Trophoblast cell (in vitro differentiated cells and primary cell): ENCODE measurements at regions not wholly inside any gene's neighbourhood (a gene's known extent, or its start where the extent isn't known, plus 50 kb on each side); places are given as distances from the start of the nearest gene placed in this dataset.

ENCODE experiments used
- DNase-seq, 2 donors: peaks; one replicate each; pipeline ENCODE4 v3.0.0-alpha.2; 2016
- H2AFZ ChIP-seq: 2 replicates; pipeline ENCODE4 v1.6.1; 2013; ENCODE audit warnings: low read length, moderate library complexity, mild to moderate bottlenecking; ENCODE audit not compliant: insufficient read depth, poor library complexity
- H2AK5ac ChIP-seq: 2 replicates; pipeline ENCODE4 v1.6.1; 2013; ENCODE audit warnings: mild to moderate bottlenecking, low read length
- H2BK120ac ChIP-seq: 2 replicates; pipeline ENCODE4 v1.6.1; 2013; ENCODE audit warnings: low read length, mild to moderate bottlenecking, moderate library complexity; ENCODE audit not compliant: insufficient read depth, poor library complexity
- H2BK12ac ChIP-seq: 2 replicates; pipeline ENCODE4 v1.6.1; 2013; ENCODE audit warnings: mild to moderate bottlenecking, low read length, moderate library complexity
- H2BK5ac ChIP-seq: 2 replicates; pipeline ENCODE4 v1.6.1; 2013; ENCODE audit warnings: low read length, low read depth, moderate library complexity, mild to moderate bottlenecking; ENCODE audit not compliant: poor library complexity
- H3K14ac ChIP-seq: 2 replicates; pipeline ENCODE4 v1.6.1; 2013; ENCODE audit warnings: mild to moderate bottlenecking, low read length
- H3K18ac ChIP-seq: 2 replicates; pipeline ENCODE4 v1.6.1; 2013; ENCODE audit warnings: mild to moderate bottlenecking, low read length
- H3K23ac ChIP-seq: 2 replicates; pipeline ENCODE4 v1.6.1; 2013; ENCODE audit warnings: low read length
- H3K27ac ChIP-seq: 2 replicates; pipeline ENCODE4 v1.5.1; 2013; ENCODE audit warnings: low read depth, mild to moderate bottlenecking, inconsistent platforms, low read length, moderate library complexity
- H3K27me3 ChIP-seq: 2 replicates; pipeline ENCODE4 v1.6.1; 2013; ENCODE audit warnings: inconsistent platforms, mild to moderate bottlenecking, low read length, moderate library complexity; ENCODE audit not compliant: insufficient read depth
- H3K36me3 ChIP-seq, 2 experiments: 1 replicate in 1 of 2; 2 replicates in 1 of 2; pipeline ENCODE4 v1.6.1; 2013; ENCODE audit warnings: low read length in 2 of 2, mild to moderate bottlenecking in 2 of 2, moderate library complexity in 1 of 2; ENCODE audit not compliant: insufficient read depth in 2 of 2, control insufficient read depth in 1 of 2
- H3K4ac ChIP-seq: 2 replicates; pipeline ENCODE4 v1.6.1; 2013; ENCODE audit warnings: low read depth, mild to moderate bottlenecking, low read length, moderate library complexity
- H3K4me1 ChIP-seq, 2 experiments: 1 replicate in 1 of 2; 2 replicates in 1 of 2; pipeline ENCODE4 v1.6.1; 2013; ENCODE audit warnings: low read length in 2 of 2, mild to moderate bottlenecking in 2 of 2, moderate library complexity in 1 of 2; ENCODE audit not compliant: insufficient read depth in 2 of 2, control insufficient read depth in 1 of 2
- H3K4me2 ChIP-seq: 2 replicates; pipeline ENCODE4 v1.6.1; 2013; ENCODE audit warnings: inconsistent platforms, mild to moderate bottlenecking, low read length, moderate library complexity
- H3K4me3 ChIP-seq: 2 replicates; pipeline ENCODE4 v1.5.1; 2013; ENCODE audit warnings: mild to moderate bottlenecking, low read depth, low read length, inconsistent platforms
- H3K79me1 ChIP-seq: one replicate; pipeline ENCODE4 v1.6.1; 2013; ENCODE audit warnings: low read length
- H3K79me2 ChIP-seq: 2 replicates; pipeline ENCODE4 v1.6.1; 2013; ENCODE audit warnings: low read length, mild to moderate bottlenecking; ENCODE audit not compliant: control insufficient read depth, insufficient read depth, poor library complexity
- H3K9ac ChIP-seq: 2 replicates; pipeline ENCODE4 v1.6.1; 2013; ENCODE audit warnings: mild to moderate bottlenecking, low read length
- H3K9me3 ChIP-seq: 2 replicates; pipeline ENCODE4 v1.6.1; 2013; ENCODE audit warnings: low read depth, mild to moderate bottlenecking, control low read depth, inconsistent platforms, low read length; ENCODE audit not compliant: insufficient read depth
- H4K12ac ChIP-seq: 2 replicates; pipeline ENCODE4 v1.6.1; 2013; ENCODE audit warnings: low read depth, mild to moderate bottlenecking, low read length, moderate library complexity
- H4K8ac ChIP-seq: 2 replicates; pipeline ENCODE4 v1.6.1; 2013; ENCODE audit warnings: low read depth, mild to moderate bottlenecking, low read length, moderate library complexity
- H4K91ac ChIP-seq: one replicate; pipeline ENCODE4 v1.6.1; 2013; ENCODE audit warnings: low read depth, mild to moderate bottlenecking, low read length, moderate library complexity
- WGBS: extraction: QIAGEN DNeasy Blood & Tissue Kit; methylation state at CpG from one replicate; pipeline ENCODE4 v1.1.7; 2013; ENCODE audit warnings: missing lambda C conversion rate; ENCODE audit not compliant: insufficient read length, insufficient coverage; ENCODE audit errors: extremely low coverage; 5-methylcytosine and 5-hydroxymethylcytosine counted together

DNA sequence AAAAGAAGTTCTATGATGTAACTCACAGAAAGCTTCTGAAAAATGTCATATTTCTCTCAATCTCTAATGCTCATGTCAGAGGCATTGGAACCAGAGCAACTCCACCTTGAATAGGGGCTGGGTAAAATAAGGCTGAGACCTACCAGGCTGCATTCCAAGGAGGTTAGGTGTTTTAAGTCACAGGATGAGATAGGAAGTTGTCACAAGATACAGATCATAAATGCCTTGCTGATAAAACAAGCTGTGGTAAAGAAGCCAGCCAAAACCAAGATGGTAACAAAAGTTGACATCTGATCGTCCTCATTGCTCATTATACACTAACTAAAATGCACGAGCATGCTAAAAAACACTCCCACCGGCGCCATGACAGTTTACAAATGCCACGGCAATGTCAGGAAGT, 411.1 kb upstream of the GRIA1 start:
- Histone ChIP-seq H3K4me2 (no peak overlapping the region), H3K79me2 (no peaks in the 10 kb centered on the region), H3K9ac (no peak overlapping the region), H4K91ac (no peak overlapping the region), H3K36me3 (no peaks in the 10 kb centered on the region), H2BK5ac (no peak overlapping the region), H3K4me3 (no peak overlapping the region), H3K9me3 (no peaks in the 10 kb centered on the region), H3K14ac (no peak overlapping the region), H4K8ac (no peak overlapping the region), H3K4me1 (peaks cover 3 to 5% of the 10 kb centered on the region in 2 experiments), H3K23ac (no peak overlapping the region), H4K12ac (no peak overlapping the region), H2BK12ac (no peak overlapping the region), H3K4ac (no peak overlapping the region), H3K18ac (no peak overlapping the region), H3K79me1 (no peaks in the 10 kb centered on the region), H2AFZ (no peak overlapping the region), H2AK5ac (no peak overlapping the region), H3K27me3 (no peaks in the 10 kb centered on the region), H2BK120ac (no peak overlapping the region), H3K27ac (no peak overlapping the region)
- no CpG with 5 or more reads among the region's 5 CpGs for WGBS
- peak; percentile 85 to 92 for DNase-seq

DNA sequence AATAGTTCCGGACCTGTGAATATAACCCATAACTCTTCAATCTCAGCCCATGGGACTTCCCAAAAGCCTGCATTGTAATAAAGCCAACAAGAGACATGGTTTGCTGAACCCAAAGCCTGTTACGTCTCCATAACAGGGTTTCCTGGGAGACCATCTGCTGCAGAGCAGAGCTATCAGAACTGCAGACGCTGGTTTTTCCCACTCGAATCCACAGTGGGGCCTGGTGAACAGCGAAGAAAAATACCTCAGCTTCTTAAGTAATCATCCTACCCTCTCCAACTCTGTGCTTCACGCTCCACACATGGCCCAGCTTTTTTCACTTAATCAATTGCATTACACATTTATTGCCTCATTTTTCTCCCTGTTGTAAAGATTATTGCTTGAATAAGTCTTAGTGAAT, 409.5 kb upstream of the GRIA1 start:
- Histone ChIP-seq H2AFZ (no peak overlapping the region), H2BK5ac (no peak overlapping the region), H4K12ac (no peak overlapping the region), H3K4ac (no peak overlapping the region), H4K91ac (no peak overlapping the region), H3K79me1 (no peaks in the 10 kb centered on the region), H2AK5ac (no peak overlapping the region), H3K27ac (no peak overlapping the region), H3K79me2 (no peaks in the 10 kb centered on the region), H3K4me3 (no peak overlapping the region), H4K8ac (no peak overlapping the region), H3K36me3 (no peaks in the 10 kb centered on the region), H3K18ac (no peak overlapping the region), H3K23ac (no peak overlapping the region), H2BK12ac (no peak overlapping the region), H3K4me2 (no peak overlapping the region), H2BK120ac (no peak overlapping the region), H3K27me3 (no peaks in the 10 kb centered on the region), H3K9me3 (no peaks in the 10 kb centered on the region), H3K4me1 (peaks cover 3 to 5% of the 10 kb centered on the region in 2 experiments), H3K14ac (no peak overlapping the region), H3K9ac (no peak overlapping the region)
- DNase-seq = peak in 1 of 2 donors; percentile 22
- WGBS = no CpG with 5 or more reads among the region's 6 CpGs

DNA sequence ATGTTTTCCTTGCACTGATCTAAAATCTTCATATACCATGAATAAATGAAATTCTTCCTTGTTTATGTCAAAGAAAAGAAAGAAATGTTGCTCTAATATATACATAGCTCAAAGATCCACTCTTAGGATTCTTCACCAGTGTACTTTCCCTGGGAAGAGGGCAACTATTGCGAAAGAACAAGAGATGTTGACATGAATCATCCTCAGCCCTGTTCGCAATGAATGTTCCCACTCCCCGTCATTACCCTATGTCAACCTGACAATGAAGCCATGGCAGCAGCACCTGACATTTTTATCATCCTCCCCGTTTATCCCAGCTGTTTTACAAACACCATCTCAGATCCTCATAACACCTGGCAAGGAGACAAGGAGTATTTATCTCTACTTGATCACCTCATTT, 409.1 kb upstream of the GRIA1 start:
- H2BK120ac ChIP-seq = no peak overlapping the region
- no CpG with 5 or more reads among the region's 4 CpGs for WGBS
- H3K27me3 ChIP-seq = no peaks in the 10 kb centered on the region

DNA sequence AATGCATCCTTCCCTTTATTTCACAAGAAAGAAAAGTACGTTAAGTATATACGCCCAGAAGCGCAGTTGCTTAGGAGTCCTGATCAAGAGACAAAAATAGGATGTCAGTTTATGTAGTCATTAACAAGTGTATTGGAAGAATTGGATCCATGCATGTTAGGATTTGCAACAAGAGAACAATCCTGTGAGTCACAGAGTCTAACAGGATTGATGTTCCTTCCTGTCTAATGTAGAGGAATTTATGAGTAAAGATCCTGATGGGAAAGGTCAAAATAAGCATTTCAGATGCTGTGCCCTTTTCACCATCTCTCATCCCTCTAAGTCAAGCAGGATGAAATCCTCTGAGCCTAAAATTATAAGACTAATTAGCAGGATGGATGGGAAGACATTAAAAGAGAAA, 406.0 kb upstream of the GRIA1 start:
- no peak overlapping the region for H2BK120ac ChIP-seq
- H3K18ac ChIP-seq = no peak overlapping the region
- no peak overlapping the region for H4K91ac ChIP-seq
- H3K4me1 ChIP-seq = peaks cover 7 to 8% of the 10 kb centered on the region in 2 experiments
- no peak overlapping the region for H3K14ac ChIP-seq
- no peak overlapping the region for H2BK12ac ChIP-seq
- no peak overlapping the region for H3K4me2 ChIP-seq
- H3K27me3 ChIP-seq = no peaks in the 10 kb centered on the region
- H2BK5ac ChIP-seq = no peak overlapping the region
- H3K9ac ChIP-seq = no peak overlapping the region
- no peaks in the 10 kb centered on the region for H3K9me3 ChIP-seq
- no CpG with 5 or more reads among the region's 3 CpGs for WGBS
- H2AK5ac ChIP-seq = no peak overlapping the region
- no peak overlapping the region for H3K4me3 ChIP-seq
- no peak overlapping the region for H2AFZ ChIP-seq
- no peak overlapping the region for H3K23ac ChIP-seq
- H3K79me1 ChIP-seq = no peaks in the 10 kb centered on the region
- DNase-seq = peak; percentile 2 to 55
- H4K12ac ChIP-seq = no peak overlapping the region
- no peak overlapping the region for H3K4ac ChIP-seq
- no peak overlapping the region for H4K8ac ChIP-seq
- no peak overlapping the region for H3K27ac ChIP-seq
- H3K79me2 ChIP-seq = no peaks in the 10 kb centered on the region
- no peaks in the 10 kb centered on the region for H3K36me3 ChIP-seq

More for the DNA sequence above, 409.1 kb upstream of the GRIA1 start:
- no peak overlapping the region for H3K4me2 ChIP-seq
- no peak overlapping the region for H3K23ac ChIP-seq
- no peak overlapping the region for H3K18ac ChIP-seq
- no peak overlapping the region for H4K12ac ChIP-seq
- H3K9ac ChIP-seq = no peak overlapping the region
- H2BK5ac ChIP-seq = no peak overlapping the region
- peaks cover 3 to 5% of the 10 kb centered on the region in 2 experiments for H3K4me1 ChIP-seq
- no peaks in the 10 kb centered on the region for H3K79me1 ChIP-seq
- H3K4ac ChIP-seq = no peak overlapping the region
- no peak overlapping the region for H3K14ac ChIP-seq
- H3K9me3 ChIP-seq = no peaks in the 10 kb centered on the region
- no peaks in the 10 kb centered on the region for H3K79me2 ChIP-seq
- H4K8ac ChIP-seq = no peak overlapping the region
- DNase-seq = peak; percentile 23 to 86
- H3K36me3 ChIP-seq = no peaks in the 10 kb centered on the region
- H2BK12ac ChIP-seq = no peak overlapping the region
- no peak overlapping the region for H3K27ac ChIP-seq
- no peak overlapping the region for H4K91ac ChIP-seq
- H2AK5ac ChIP-seq = no peak overlapping the region
- no peak overlapping the region for H3K4me3 ChIP-seq
- no peak overlapping the region for H2AFZ ChIP-seq
